Heart right ventricle (tissue), 16 donors: ENCODE measurements at regions not wholly inside any gene's neighbourhood (a gene's known extent, or its start where the extent isn't known, plus 50 kb on each side); places are given as distances from the start of the nearest gene placed in this dataset.

Experiments
- ATAC-seq, 8 donors: fragments of 200-7000 bp; cut with Tn5 transposase; one replicate each; pipeline ENCODE4 v1.9.1; 2020; ENCODE audit warnings: mild to moderate bottlenecking in 8 of 8, moderate library complexity in 8 of 8, moderate number of reproducible peaks in 1 of 8
- DNase-seq, 2 donors: peaks; one replicate each; pipeline ENCODE4 v3.0.0-alpha.2; 2020
- H3K27ac ChIP-seq, 10 donors: fragments of 200-600 bp; sonication (generic) in 2 of 10; one replicate each; pipeline versions ENCODE4 v1.5.0 to v1.8.0; 2020 to 2022; ENCODE audit warnings: mild to moderate bottlenecking in 3 of 10
- H3K27me3 ChIP-seq, 7 donors: fragments of 200-600 bp; one replicate each; pipeline ENCODE4 v1.8.0; 2021 to 2022; ENCODE audit warnings: mild to moderate bottlenecking in 2 of 7
- H3K36me3 ChIP-seq, 9 donors: fragments of 200-600 bp; sonication (generic) in 1 of 9; one replicate each; pipeline versions ENCODE4 v1.5.0 to v1.8.0; 2020 to 2022; ENCODE audit warnings: mild to moderate bottlenecking in 2 of 9
- H3K4me1 ChIP-seq, 9 donors: fragments of 200-600 bp; sonication (generic) in 1 of 9; one replicate each; pipeline versions ENCODE4 v1.5.0 to v1.8.0; 2020 to 2022; ENCODE audit warnings: mild to moderate bottlenecking in 4 of 9
- H3K4me3 ChIP-seq, 10 donors: fragments of 200-600 bp; sonication (generic) in 2 of 10; one replicate each; pipeline versions ENCODE4 v1.5.0 to v1.8.0; 2020 to 2022; ENCODE audit warnings: mild to moderate bottlenecking in 7 of 10, moderate library complexity in 2 of 10
- H3K9me3 ChIP-seq, 11 donors: fragments of 200-600 bp in 10 of 11; sonication (generic) in 2 of 11; one replicate each; pipeline versions ENCODE4 v1.5.0 to v1.8.0; 2013 to 2022; ENCODE audit warnings: mild to moderate bottlenecking in 2 of 11, control low read depth in 1 of 11, moderate library complexity in 1 of 11
- CTCF ChIP-seq, 9 donors: fragments of 200-600 bp; sonication (generic) in 2 of 9; IDR thresholded peaks; one replicate each; pipeline versions ENCODE4 v1.5.0 to v1.8.0; 2021 to 2022; ENCODE audit warnings: antibody characterized with exemption in 9 of 9, mild to moderate bottlenecking in 5 of 9, moderate library complexity in 1 of 9
- WGBS, 2 donors: extraction: QIAGEN DNeasy Blood & Tissue Kit; methylation state at CpG; one replicate each; pipeline ENCODE4 v1.1.7; 2013; ENCODE audit warnings: inconsistent platforms in 1 of 2; 5-methylcytosine and 5-hydroxymethylcytosine counted together
- intact Hi-C, 10 donors: fragments of 100-400 bp; cut with DNase I; formaldehyde crosslinking; loops; one replicate each; pipeline versions ENCODE4 v1.11.1 to v1.14.2; 2022
- donor health status: Arrhythmogenic right ventricular cardiomyopathy.
- donor health status: ischemic (EF 13 %, LVEDD 7.1; RV severe dilation, severe dysfunction).
- donor health status: healthy with polysubstance abuse.
- donor health status: DM: no; HTN: yes; CAD: no.
- donor health status: DM: no; HTN: no; CAD: no.
- donor health status: ischemic (EF 25% LVEDD 6.9; RV normal size, moderate dysfunction).
- donor health status: ischemic (EF 25% LVEDD 5.7; RV mildly dilated, moderate dysfunction).
- donor health status: healthy.
- donor health status: DM: yes; HTN: yes; CAD: no.
- donor health status: Ischemic cardiomyopathy.
- donor health status: ischemic (EF 35%, LVEDD 5.7; RV mildly dilated, moderate dysfunction).
- donor health status: nonischemic (EF 11% LVEDD 7.7; RV severe dilation, severe dysfunction).
- donor health status: DM: yes; HTN: yes; CAD: no.
- donor health status: PGD.
- donor health status: ischemic (EF 29% LVEDD 5.4; RV normal size, mild dysfunction).
- donor health status: nonischemic (EF 23%, LVEDD 6.1; RV moderate dilation, normal function).

GRCh38 chr11:109133159-109133558, 288.8 kb upstream of the C11orf87 start:
- Histone ChIP-seq H3K36me3 (no peaks in the 10 kb centered on the region), H3K27me3 (no peaks in the 10 kb centered on the region), H3K9me3 (peaks cover 0 to 14% (median 0%) of the 10 kb centered on the region in 11 donors), H3K4me1 (no peaks in the 10 kb centered on the region), H3K27ac (no peak overlapping the region), H3K4me3 (no peak overlapping the region)
- 71 to 76% methylated on average over 4 of the region's 4 CpGs for WGBS, 2 donors
- ATAC-seq, result no peak
- no peak for DNase-seq
- intact Hi-C loops, result no loop called here
- no peak for TF ChIP-seq CTCF (IDR thresholded peaks at IDR 0.05)

GRCh38 chr11:109135627-109136026, 286.4 kb upstream of the C11orf87 start:
- Histone ChIP-seq H3K4me1 (no peaks in the 10 kb centered on the region), H3K27me3 (no peaks in the 10 kb centered on the region), H3K4me3 (no peak overlapping the region), H3K9me3 (peaks cover 0 to 14% (median 0%) of the 10 kb centered on the region in 11 donors), H3K27ac (no peak overlapping the region), H3K36me3 (no peaks in the 10 kb centered on the region)
- WGBS, 2 donors, result 76 to 83% methylated on average over 2 of the region's 2 CpGs
- TF ChIP-seq CTCF (IDR thresholded peaks at IDR 0.05), result no peak
- intact Hi-C loops, result no loop called here
- DNase-seq (no peak), ATAC-seq (no peak)

- TF ChIP-seq CTCF (IDR thresholded peaks at IDR 0.05), result no peak
- intact Hi-C loops, result no loop called here
- no peaks in the 10 kb centered on the region for H3K27me3 ChIP-seq
- ATAC-seq, result no peak
- no peaks in the 10 kb centered on the region for H3K4me1 ChIP-seq
- H3K36me3 ChIP-seq, result no peaks in the 10 kb centered on the region
- no peak for DNase-seq
- H3K9me3 ChIP-seq, result peaks cover 0 to 14% (median 0%) of the 10 kb centered on the region in 11 donors
- H3K27ac ChIP-seq, result no peak overlapping the region
- H3K4me3 ChIP-seq, result no peak overlapping the region
Measured at GRCh38 chr11:109138196-109138595, 283.8 kb upstream of the C11orf87 start.

GRCh38 chr11:109140426-109140825, 281.6 kb upstream of the C11orf87 start:
- DNase-seq (no peak), ATAC-seq (no peak)
- intact Hi-C loops, result no loop called here
- H3K4me3 ChIP-seq, result no peak overlapping the region
- H3K9me3 ChIP-seq, result peaks cover 0 to 14% (median 0%) of the 10 kb centered on the region in 11 donors
- no peaks in the 10 kb centered on the region for H3K36me3 ChIP-seq
- no peaks in the 10 kb centered on the region for H3K4me1 ChIP-seq
- H3K27me3 ChIP-seq, result no peaks in the 10 kb centered on the region
- no peak overlapping the region for H3K27ac ChIP-seq
- no peak for TF ChIP-seq CTCF (IDR thresholded peaks at IDR 0.05)
